Loucy (cell line): ENCODE measurements at regions not wholly inside any gene's neighbourhood (a gene's known extent, or its start where the extent isn't known, plus 50 kb on each side); places are given as distances from the start of the nearest gene placed in this dataset.

Experiments
- H2AFZ ChIP-seq: fragments of 200-600 bp; sonication (generic); 2 replicates; pipeline ENCODE4 v1.6.0; 2016; ENCODE audit warnings: antibody characterized with exemption, mild to moderate bottlenecking, low read length, moderate library complexity
- H3F3A ChIP-seq: fragments of 200-600 bp; 2 replicates; pipeline ENCODE4 v1.6.0; 2016; ENCODE audit warnings: antibody characterized with exemption, low read depth, mild to moderate bottlenecking
- H3K27me3 ChIP-seq: fragments of 200-600 bp; sonication (generic); 2 replicates; pipeline ENCODE4 v1.6.1; 2014; ENCODE audit warnings: low read length, mild to moderate bottlenecking; ENCODE audit not compliant: insufficient read depth, poor library complexity, severe bottlenecking
- H3K36me3 ChIP-seq: fragments of 200-600 bp; sonication (generic); 2 replicates; pipeline ENCODE4 v1.6.1; 2016; ENCODE audit warnings: low read length; ENCODE audit not compliant: insufficient read depth
- H3K4me1 ChIP-seq: fragments of 200-600 bp; sonication (generic); 2 replicates; pipeline ENCODE4 v1.5.1; 2014; ENCODE audit warnings: low read length, mild to moderate bottlenecking; ENCODE audit not compliant: insufficient read depth, poor library complexity, severe bottlenecking
- H3K4me2 ChIP-seq: fragments of 200-600 bp; sonication (generic); 2 replicates; pipeline ENCODE4 v1.6.0; 2014; ENCODE audit warnings: antibody characterized with exemption, low read length, low read depth, mild to moderate bottlenecking; ENCODE audit not compliant: poor library complexity, severe bottlenecking
- H3K4me3 ChIP-seq: fragments of 200-600 bp; sonication (generic); 2 replicates; pipeline ENCODE4 v1.5.1; 2014; ENCODE audit warnings: low read length, mild to moderate bottlenecking, mixed read lengths; ENCODE audit not compliant: poor library complexity, severe bottlenecking
- H3K79me2 ChIP-seq: fragments of 200-600 bp; sonication (generic); 2 replicates; pipeline ENCODE4 v1.6.1; 2014; ENCODE audit warnings: low read length; ENCODE audit not compliant: insufficient read depth
- H3K9ac ChIP-seq: fragments of 200-600 bp; sonication (generic); 2 replicates; pipeline ENCODE4 v1.6.0; 2014; ENCODE audit warnings: mild to moderate bottlenecking, low read depth, low read length, moderate library complexity; ENCODE audit not compliant: poor library complexity, severe bottlenecking
- H3K9me2 ChIP-seq: fragments of 200-600 bp; sonication (generic); replicated peaks from 2 replicates; pipeline ENCODE4 v1.6.1; 2016; ENCODE audit warnings: low read depth, low read length, mixed read lengths
- H3K9me3 ChIP-seq: fragments of 200-600 bp; sonication (generic); 2 replicates; pipeline ENCODE4 v1.6.1; 2014; ENCODE audit warnings: mild to moderate bottlenecking, antibody characterized with exemption, low read length, low read depth; ENCODE audit not compliant: insufficient read depth
- H4K20me1 ChIP-seq: fragments of 200-600 bp; sonication (generic); 2 replicates; pipeline ENCODE4 v1.6.0; 2014; ENCODE audit warnings: antibody characterized with exemption, low read length, mild to moderate bottlenecking; ENCODE audit not compliant: insufficient read depth, poor library complexity, severe bottlenecking
- CTCF ChIP-seq: fragments of 200-600 bp; sonication (generic); conservative IDR thresholded peaks from 2 replicates; pipeline ENCODE4 v1.5.1; 2014; ENCODE audit warnings: mild to moderate bottlenecking, antibody characterized with exemption, low read length
- EZH2phosphoT487 ChIP-seq: fragments of 200-600 bp; IDR thresholded peaks from 2 replicates; pipeline ENCODE4 v1.6.1; 2018; ENCODE audit warnings: antibody characterized with exemption, mild to moderate bottlenecking, moderate library complexity, borderline replicate concordance

GRCh38 chr3:188057124-188057523, 96.8 kb upstream of the LPP start:
- Histone ChIP-seq H3K27me3 (no peaks in the 10 kb centered on the region), H3K9me2 (no peaks in the 10 kb centered on the region), H3K4me3 (no peak overlapping the region), H3K4me2 (no peak overlapping the region), H3K79me2 (no peaks in the 10 kb centered on the region), H2AFZ (no peak overlapping the region), H3K36me3 (no peaks in the 10 kb centered on the region), H3K9me3 (no peaks in the 10 kb centered on the region), H3K9ac (no peak overlapping the region), H3F3A (no peaks in the 10 kb centered on the region), H4K20me1 (no peaks in the 10 kb centered on the region), H3K4me1 (peaks cover 34% of the 10 kb centered on the region)
- TF ChIP-seq EZH2phosphoT487 (no peak), CTCF (no peak)

- Histone ChIP-seq H2AFZ (no peak overlapping the region), H3K36me3 (no peaks in the 10 kb centered on the region), H3K9ac (no peak overlapping the region), H3K4me3 (no peak overlapping the region), H3K4me1 (peaks cover 26% of the 10 kb centered on the region), H3K4me2 (no peak overlapping the region), H4K20me1 (no peaks in the 10 kb centered on the region), H3K27me3 (no peaks in the 10 kb centered on the region), H3K9me2 (no peaks in the 10 kb centered on the region), H3K9me3 (no peaks in the 10 kb centered on the region), H3F3A (no peaks in the 10 kb centered on the region), H3K79me2 (no peaks in the 10 kb centered on the region)
- TF ChIP-seq EZH2phosphoT487 (no peak), CTCF (no peak)
These were observed 95.3 kb upstream of the LPP start for GRCh38 chr3:188058569-188059184.

GRCh38 chr3:188059351-188059750, 94.6 kb upstream of the LPP start:
- H3K4me1 ChIP-seq: peaks cover 26% of the 10 kb centered on the region
- TF ChIP-seq EZH2phosphoT487: no peak
- TF ChIP-seq CTCF: no peak
- no peaks in the 10 kb centered on the region for H3K36me3 ChIP-seq

More at GRCh38 chr3:188059351-188059750, 94.6 kb upstream of the LPP start:
- no peak overlapping the region for H3K9ac ChIP-seq
- no peaks in the 10 kb centered on the region for H3F3A ChIP-seq
- H3K4me2 ChIP-seq: no peak overlapping the region
- no peaks in the 10 kb centered on the region for H4K20me1 ChIP-seq
- no peaks in the 10 kb centered on the region for H3K9me2 ChIP-seq
- no peaks in the 10 kb centered on the region for H3K79me2 ChIP-seq
- H3K9me3 ChIP-seq: no peaks in the 10 kb centered on the region
- H3K4me3 ChIP-seq: no peak overlapping the region
- no peak overlapping the region for H2AFZ ChIP-seq
- no peaks in the 10 kb centered on the region for H3K27me3 ChIP-seq
